HG03045 (cell line): ENCODE measurements at regions not wholly inside any gene's neighbourhood (a gene's known extent, or its start where the extent isn't known, plus 50 kb on each side); places are given as distances from the start of the nearest gene placed in this dataset.

Source experiments
- ATAC-seq: cut with Tn5 transposase; IDR thresholded peaks from one replicate; pipeline ENCODE4 v1.9.1; 2021; ENCODE audit warnings: mild to moderate bottlenecking, moderate library complexity; ENCODE audit not compliant: unreplicated experiment

DNA sequence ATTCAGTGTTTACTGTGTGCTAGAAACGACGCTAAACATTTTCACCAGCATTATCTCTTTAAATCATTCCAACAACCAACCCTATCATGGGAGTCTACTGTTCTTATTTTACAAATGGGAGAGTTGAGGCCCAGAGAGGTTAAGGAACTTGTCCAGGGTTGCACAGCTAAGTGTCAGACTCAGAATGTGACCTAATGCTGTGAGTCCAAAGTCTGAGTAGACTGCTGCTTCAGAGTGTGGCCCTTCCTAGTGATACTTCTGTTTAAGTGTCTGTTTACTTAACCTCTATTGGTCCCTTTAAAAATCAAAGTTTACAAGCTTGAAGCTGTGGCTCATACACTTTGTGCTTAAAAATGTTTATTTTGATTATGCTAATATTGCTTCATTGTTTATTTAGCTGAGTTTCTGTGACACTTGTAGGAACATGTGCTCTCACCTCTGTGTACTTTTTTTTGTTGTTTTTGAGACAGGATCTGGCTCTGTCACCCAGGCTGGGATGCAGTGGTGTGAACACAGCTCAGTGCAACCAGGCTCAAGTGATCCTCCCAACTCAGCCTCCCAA, 84.4 kb upstream of the SYPL1 start:
- ATAC-seq: no peak

DNA sequence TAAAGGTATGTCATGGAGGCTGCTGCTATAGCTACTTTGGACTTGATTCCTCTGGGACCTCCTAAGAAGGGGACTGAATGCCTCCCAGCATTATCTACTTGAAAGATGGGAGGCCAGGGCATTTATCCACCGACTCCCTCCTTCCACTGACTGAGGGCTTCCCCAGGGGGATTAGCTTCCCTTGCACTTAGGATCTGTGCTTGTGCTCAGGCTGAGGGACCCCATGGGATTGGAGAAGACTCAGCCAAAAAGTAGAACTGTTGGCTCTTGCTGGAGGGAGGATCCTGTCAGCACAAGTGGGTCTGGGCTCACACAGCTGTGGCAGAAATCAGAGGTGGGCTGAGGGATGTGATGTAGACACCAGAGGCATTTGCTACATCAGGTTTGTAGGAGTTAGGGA, 81.5 kb upstream of the SYPL1 start:
- no peak for ATAC-seq

DNA sequence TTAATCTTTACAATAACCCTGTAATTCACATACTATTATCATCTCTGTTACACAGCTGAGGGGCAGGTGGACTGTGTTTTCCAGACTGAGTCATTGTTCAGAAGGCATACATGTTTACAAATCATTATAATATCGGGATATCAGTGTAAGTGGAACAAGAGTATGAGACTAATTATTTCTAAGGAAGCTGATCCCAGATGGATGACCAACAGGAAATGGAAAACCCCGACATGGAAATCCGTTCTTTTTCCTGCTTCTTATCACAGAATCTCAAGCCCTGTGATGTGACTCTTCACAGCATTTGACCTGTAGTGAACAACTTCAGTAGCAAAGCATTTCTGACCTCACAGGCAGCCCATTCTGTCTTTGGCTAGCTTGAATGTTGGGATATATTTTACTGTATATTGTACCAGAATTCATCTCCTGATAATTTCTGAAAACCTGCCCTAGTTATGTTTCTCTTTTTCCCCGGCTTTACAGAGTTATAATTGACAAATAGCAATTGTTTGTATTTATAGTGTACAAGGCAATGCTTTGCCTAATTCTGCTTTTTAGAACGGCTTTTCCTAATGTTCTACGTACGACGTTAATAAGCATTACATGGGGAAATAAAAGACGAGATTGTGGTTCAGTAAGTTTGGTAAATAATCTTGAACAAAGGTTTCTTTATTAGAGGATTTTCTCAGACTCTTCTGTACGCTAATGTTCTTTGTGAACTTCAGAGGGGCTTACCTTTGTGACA, 78.6 kb upstream of the SYPL1 start:
- no peak for ATAC-seq

DNA sequence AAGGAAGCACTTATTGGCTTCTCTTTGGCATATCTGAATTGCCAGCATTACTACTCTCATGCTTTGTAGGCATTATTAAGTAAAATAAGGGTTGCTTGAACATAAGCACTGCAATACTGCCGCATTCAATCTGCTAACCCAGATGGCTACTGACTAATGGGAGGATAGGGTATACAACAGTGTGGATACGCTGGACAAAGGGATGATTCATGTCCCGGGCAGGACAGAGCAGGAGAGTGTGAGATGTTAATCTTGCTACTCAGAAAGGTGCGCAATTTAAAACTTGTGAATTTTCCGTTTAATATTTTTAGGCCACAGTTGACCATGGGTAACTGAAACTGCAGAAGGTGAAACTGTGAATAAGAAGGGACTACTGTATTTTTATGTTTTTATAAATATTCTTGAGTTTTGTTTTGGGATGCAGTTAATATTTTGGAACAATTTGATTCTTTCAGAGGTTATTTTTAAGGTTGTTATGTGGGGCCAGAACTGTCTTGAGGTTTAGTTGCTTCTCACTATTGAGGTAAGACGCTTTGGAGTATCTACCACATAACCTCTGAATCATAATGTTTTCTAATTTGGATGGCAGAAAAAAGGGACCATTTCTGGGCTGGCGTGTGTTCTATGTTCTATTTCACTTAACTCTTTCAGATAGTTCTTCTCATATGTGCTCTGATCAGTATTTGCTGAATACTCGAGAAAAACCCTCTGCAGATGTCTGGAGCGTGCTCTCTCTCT, 75.7 kb upstream of the SYPL1 start:
- ATAC-seq: no peak

DNA sequence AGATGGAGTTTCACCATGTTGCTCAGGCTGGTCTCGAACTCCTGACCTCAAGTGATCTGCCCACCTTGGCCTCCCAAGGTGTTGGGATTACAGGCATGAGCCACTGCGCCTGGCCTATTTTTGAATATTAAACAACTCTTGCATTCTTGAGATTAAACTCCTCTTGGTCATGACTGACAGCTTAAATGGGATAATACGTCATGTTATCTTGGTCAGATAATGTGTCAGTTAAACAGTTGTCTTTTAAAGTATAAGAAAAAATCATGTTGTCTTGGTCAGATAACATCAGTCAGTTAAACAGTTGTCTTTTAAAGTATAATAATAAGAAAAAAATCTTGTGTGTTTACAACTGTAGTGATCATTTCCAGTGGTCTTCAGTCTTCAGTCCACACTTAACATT, 73.6 kb upstream of the SYPL1 start:
- no peak for ATAC-seq

DNA sequence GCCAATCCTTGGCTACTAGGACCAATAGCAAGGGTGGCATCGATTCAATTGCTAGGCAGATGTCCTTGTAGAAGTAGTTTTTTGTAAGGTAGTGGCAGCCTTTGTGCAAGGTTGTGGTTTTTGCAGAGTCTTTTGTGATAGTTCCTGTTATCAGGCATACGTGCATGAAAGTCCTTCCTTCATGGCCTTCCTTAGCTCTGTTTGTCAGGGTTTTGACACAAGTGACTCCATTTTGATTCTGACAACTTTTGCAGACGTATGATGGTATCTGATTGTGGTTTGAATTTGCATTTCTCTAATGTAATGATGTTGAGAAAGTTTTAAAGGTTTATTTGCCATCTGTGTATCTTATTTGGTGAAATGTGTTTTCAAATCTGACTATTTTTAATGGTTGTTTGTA, 71.8 kb upstream of the SYPL1 start:
- ATAC-seq: no peak

DNA sequence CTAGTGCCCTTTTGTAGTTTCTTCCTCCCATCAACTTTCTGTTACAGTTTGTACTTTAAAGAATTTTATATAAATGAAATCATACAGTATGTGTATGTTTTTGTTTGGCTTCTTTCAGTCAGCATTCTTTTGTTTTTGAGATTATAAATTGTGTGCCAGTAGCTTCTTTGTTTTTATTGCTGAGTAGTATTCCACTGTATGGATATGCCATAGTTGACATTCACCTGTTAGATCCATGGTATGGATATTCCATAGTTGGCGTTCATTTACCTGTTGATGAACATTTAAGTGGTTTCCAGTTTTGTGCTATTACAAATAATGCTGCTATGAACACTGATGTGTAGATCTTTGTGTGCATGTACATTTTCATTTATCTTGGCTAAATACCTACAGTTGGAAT, 70.8 kb upstream of the SYPL1 start:
- no peak for ATAC-seq

DNA sequence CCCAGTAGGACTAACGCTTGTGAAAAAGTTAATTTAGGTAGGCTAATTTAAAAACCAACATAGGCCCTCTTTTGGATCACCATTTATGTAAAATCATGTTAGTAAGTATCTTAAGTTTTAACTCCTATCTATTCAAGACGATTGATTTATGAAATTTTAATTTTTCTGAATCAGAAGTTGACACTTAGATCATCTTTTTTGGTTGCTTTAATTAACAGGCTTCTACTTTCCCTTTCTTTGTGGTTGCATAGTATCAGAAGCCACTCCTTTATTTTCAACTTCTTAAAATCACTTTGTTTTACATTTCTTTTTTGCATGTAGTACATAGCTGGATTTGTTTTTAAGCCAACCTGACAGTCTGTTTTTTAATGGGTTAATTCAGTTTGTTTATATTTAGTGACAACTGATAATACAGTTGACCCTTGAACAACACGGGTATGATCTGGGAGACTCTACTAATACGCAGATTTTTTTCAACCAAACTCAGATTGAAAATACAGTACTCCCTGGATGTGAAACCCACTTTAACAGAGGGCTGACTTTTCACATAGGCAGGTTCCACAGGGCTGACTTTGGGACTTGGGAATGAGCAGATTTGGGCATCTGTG, 69.7 kb upstream of the SYPL1 start:
- no peak for ATAC-seq

DNA sequence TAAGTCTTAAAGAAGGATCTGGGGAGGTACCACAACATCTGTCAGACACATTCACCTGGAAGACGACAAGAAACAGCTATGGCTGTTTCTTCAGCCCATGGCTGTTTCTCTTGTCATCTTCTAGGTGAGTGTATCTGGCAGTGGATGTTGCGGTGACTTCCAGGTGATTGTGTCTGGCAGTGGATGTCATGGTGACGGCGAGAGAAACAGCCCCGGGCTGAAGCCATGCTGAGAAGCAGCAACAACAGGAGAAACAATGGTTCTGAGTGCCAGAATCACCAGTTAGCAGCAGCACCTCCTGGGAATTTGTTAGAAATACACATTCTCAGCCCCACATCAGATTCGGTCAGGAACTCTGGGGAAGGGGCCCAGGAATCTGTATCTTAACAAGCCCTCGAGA, 68.6 kb upstream of the SYPL1 start:
- no peak for ATAC-seq

DNA sequence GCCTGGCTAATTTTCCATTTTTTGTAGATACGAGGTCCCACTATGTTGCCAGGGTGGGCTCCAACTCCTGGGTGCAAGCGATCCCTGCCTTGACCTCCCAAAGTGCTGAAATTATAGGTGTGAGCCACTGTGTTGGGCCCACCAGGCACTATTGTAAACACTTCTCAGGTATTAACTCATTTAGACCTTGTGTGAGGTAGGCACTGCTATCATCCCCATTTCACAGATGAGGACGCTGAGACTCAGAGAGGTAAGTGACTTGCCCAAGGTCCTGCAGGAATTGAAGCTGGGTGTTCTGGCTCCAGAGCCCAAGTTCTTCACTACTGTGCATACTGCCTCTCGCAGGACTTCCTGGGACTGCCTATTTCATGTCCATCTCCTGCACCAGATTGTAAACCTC, 67.1 kb upstream of the SYPL1 start:
- no peak for ATAC-seq

DNA sequence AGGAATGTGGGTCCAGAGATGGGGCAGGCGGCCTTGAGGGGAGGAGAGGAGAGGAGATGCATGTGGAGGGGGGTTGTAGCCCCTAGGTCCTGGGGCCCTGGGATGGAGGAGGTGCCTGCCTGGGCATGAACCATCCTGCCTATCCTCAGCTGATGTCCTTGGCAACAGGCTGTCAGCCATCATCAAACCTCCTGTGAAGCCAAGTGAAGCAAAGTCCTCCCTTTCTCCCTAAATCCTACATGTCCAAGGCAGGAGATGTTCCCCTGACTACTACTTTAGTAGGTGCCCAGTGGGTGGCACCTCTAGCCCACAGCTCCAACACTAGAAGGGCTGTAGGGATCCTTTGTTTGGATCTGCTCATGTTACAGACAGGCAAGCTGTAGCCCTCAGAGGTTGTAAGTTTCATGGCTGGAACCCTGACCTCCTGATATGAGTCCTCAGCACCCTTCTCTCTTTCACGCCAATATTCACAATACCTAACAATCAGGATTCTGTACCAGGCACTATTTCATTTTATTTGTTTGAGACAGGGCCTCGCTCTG, 66.6 kb upstream of the SYPL1 start:
- no peak for ATAC-seq

DNA sequence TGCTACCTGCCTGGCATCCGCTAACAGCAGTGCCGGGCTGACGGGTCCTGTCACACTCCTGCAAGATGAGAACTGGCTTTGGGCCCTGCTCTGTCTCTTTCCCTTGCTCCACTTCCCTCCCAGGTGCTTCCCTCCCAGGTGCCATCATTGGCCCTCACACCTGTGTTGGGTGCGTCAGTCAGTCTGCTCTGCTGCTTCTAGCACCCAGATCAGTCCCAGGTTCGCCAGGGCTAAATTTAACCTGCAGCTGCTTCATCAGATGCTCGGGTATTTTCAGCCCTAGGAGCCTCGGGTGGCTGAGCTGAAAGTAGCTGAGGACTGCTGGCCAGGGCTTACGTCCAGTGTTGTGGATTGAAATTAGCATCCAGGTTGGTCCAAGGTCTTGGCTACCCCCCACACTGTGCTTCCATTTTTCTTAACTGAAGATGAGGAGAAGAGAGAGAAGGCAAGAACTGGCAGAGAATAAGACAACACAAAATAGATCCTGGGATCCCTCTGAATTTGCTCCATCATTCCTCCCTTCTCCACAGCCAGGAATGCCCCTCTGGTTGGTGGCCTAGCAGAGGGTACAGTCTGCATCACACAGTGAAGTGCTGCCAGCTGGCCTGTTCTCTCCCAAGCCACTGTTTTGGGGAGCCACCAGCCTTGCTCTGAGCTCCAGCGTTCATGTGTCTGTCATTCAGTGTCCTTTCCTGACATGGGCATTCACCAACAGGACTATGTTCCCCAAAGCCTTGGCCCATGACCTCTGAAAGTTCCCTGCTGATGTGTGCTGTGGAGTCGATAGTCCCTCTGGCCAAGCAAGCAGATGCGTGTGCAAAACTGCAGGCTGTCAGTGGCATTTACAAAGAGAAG, 65.9 kb upstream of the SYPL1 start:
- ATAC-seq: no peak

DNA sequence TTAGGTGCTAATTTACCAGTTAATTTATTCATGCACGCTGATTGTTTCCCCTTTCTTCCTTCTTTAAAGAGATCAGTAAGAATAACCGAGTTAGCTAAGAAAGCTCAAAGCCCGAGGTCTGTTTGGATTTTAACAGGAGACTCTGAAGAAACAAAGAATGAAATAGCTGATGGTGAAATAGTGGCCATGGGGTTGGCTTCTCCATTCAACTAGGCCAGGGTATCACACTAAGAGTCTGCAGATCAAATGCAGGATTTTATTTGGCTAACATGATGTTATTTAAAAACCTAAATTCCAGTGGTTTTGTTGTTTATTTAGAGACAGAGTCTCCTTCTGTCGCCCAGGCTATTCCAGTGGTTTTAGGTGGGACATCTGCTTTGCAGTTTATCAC, 65.2 kb upstream of the SYPL1 start:
- ATAC-seq: no peak

DNA sequence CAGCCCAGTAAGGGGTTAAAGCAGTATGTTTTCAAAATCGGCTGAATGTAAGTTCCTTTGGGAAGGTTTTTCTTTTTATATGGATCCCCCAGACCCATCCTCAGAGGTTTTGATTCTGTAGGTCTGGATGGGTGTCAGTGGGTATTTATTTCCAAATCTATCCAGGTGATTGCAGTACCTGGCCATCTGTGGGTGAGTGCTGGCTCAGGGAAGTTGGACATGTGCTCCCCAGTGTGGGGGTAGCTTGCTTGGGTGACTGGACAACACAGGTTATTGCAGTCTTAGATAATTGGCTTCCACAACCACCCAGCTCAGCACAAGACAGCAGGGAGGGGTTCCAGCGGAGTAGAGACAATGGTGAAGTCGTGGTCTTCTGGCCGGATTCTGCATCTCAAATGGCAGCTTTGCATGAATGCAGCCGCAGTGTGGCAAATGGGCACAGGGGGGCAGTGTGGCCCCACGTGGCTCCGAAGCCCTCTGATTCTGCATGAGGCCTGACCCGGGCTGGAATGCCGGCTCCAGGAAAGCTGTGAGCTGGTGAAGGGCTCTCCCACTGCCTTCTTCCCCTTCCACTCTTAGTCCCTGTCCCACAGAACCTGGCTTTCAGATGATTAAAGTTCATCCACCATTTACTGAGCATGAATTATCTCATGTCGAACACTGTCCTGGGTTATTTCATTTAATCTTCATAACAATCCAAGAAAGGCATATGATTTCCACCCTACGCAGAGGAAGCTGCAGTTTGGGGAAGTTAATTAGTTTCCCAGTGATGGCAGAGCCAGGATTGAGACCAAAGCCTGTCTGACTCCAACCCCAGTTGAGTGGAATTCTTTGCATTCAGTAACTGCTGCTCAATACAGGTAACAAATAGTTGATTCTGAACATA, 64.5 kb upstream of the SYPL1 start:
- ATAC-seq: peak; percentile 48

DNA sequence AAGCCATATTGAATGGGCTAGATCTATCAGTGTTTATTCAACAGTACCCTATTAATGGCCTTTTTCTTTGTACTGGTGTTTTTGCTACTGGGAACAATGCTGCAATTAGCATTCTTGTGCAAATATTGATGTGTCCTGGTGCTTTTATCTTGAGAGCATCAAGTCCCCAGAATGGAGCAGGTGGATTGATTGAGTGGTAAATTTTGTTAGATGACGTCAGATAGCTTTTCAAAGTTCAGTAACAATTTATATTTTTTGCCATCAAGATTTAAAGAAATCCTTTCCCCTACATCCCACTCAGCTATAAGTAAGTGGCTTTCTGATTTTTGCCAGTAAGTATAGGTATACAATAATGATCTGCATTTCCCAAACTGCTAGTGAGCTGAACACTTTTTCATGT, 63.4 kb upstream of the SYPL1 start:
- no peak for ATAC-seq

DNA sequence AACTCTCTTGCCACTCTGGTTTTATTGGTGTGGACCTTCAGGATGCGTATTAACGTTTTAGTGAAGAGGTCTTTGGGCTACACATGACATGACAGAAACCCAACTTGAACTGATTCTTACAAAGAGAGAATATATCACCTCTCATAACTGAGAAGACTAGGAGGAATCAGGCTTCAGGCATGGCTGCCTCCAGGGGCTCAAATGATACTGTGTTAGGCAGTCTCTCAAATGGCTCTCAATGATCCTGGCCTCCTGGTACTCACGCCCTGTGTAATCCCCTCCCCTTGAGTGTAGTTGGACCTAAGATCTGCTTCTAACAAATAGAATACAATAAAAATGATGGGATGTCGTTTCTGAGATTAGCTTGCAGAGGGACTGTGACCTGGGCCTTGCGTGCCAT, 58.5 kb upstream of the SYPL1 start:
- no peak for ATAC-seq

DNA sequence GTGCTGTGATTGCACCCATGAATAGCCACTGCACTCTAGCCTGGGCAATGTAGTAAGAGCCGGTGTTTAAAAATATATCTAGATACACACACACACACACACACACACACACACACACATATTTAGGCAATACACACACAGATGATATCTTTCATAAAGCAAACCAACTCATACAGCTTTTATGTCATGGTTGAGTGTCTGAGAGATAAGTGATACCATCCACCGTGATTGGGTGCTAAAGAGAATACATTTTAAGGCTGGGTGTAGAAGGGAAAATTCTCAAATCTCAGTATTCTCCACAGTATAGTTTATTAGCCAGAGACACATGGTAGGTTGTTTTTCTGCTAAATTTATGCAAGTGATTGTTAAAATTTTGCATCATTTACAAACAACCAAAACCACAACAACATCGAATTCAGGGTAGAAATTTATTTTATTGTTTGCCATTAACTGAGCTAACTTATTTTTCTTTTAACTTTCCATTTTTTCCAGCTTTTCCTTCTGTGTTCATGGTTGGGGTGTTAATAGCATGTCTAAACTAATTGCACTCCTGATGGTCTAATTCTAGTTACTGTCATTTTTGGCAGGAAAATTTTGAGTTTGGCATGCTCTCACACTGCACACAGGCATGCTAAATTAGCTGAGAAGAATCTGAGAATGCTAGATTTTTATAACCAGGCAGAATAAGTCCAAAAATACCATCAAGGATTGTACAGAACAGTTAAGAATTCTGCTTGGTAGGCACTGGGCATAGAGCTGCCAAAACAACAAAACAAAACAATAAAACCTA, 57.9 kb upstream of the SYPL1 start:
- no peak for ATAC-seq

DNA sequence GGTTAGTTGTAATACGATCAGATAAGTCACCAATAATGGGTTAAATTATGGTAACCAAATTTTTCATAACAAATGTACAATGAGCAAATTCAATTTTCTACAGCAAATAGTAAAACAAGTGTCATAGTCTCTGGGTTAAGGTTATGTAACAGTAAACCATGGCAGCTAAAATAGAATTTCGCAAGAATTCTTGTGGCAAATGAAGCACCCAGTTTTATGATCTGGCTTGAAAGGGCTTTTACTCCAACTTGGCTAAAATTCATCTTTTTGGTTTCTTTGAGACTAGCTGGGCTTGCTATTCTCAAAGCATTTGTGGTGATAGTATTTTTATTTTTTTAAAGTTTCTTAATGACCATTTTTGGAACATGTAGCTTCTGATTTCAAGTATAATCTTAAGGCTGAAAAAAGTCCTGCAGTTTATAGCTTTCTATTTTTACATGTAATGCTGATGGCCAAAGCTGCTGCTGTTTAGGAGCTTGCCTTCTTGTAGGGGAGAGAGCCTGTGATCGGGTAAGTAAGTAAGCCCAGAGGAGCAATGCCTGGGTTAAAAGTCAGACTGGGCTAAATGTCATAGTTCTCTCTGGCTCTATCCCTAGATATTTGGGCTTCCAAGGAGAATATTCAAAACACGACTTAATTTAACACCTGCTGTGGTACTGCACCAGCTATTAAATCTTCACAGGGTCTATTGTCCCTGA, 55.5 kb upstream of the SYPL1 start:
- ATAC-seq: no peak
